Neutrophil (primary cell): ENCODE measurements at regions not wholly inside any gene's neighbourhood (a gene's known extent, or its start where the extent isn't known, plus 50 kb on each side); places are given as distances from the start of the nearest gene placed in this dataset.

ENCODE experiments used
- H3K27ac ChIP-seq: fragments of 200-600 bp; sonication (generic); 2 replicates; pipeline ENCODE4 v1.5.1; 2016; ENCODE audit warnings: mild to moderate bottlenecking, moderate library complexity
- H3K27me3 ChIP-seq: fragments of 200-600 bp; sonication (generic); 2 replicates; pipeline ENCODE4 v1.6.0; 2016; ENCODE audit warnings: mild to moderate bottlenecking
- H3K36me3 ChIP-seq: fragments of 200-600 bp; sonication (generic); 2 replicates; pipeline ENCODE4 v1.5.1; 2017
- H3K4me1 ChIP-seq, 2 experiments: fragments of 200-600 bp in 1 of 2; sonication (generic) in 1 of 2; 1 replicate in 1 of 2; 2 replicates in 1 of 2; pipeline versions ENCODE4 v1.5.1 to v1.6.1; 2013 to 2016; ENCODE audit warnings: low read depth in 1 of 2, low read length in 1 of 2, mild to moderate bottlenecking in 1 of 2, moderate library complexity in 1 of 2; ENCODE audit not compliant: control insufficient read depth in 1 of 2, insufficient read depth in 1 of 2
- H3K4me3 ChIP-seq, 2 experiments: fragments of 200-600 bp in 1 of 2; sonication (generic) in 1 of 2; 1 replicate in 1 of 2; 2 replicates in 1 of 2; pipeline ENCODE4 v1.5.1; 2013 to 2016; ENCODE audit warnings: low read depth in 1 of 2, low read length in 1 of 2, mild to moderate bottlenecking in 1 of 2, moderate library complexity in 1 of 2
- H3K9me3 ChIP-seq: fragments of 200-600 bp; sonication (generic); 2 replicates; pipeline ENCODE4 v1.5.1; 2016
- TF ChIP-seq, protein P1 (sequence below): fragments of 200-600 bp; sonication (generic); IDR thresholded peaks from 2 replicates; pipeline ENCODE4 v1.5.1; 2016; ENCODE audit warnings: antibody characterized with exemption

GRCh38 chr4:84166486-84166885, 332.6 kb downstream of the NKX6-1 start:
- TF ChIP-seq, protein P1, sequence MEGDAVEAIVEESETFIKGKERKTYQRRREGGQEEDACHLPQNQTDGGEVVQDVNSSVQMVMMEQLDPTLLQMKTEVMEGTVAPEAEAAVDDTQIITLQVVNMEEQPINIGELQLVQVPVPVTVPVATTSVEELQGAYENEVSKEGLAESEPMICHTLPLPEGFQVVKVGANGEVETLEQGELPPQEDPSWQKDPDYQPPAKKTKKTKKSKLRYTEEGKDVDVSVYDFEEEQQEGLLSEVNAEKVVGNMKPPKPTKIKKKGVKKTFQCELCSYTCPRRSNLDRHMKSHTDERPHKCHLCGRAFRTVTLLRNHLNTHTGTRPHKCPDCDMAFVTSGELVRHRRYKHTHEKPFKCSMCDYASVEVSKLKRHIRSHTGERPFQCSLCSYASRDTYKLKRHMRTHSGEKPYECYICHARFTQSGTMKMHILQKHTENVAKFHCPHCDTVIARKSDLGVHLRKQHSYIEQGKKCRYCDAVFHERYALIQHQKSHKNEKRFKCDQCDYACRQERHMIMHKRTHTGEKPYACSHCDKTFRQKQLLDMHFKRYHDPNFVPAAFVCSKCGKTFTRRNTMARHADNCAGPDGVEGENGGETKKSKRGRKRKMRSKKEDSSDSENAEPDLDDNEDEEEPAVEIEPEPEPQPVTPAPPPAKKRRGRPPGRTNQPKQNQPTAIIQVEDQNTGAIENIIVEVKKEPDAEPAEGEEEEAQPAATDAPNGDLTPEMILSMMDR = no peak

DNA sequence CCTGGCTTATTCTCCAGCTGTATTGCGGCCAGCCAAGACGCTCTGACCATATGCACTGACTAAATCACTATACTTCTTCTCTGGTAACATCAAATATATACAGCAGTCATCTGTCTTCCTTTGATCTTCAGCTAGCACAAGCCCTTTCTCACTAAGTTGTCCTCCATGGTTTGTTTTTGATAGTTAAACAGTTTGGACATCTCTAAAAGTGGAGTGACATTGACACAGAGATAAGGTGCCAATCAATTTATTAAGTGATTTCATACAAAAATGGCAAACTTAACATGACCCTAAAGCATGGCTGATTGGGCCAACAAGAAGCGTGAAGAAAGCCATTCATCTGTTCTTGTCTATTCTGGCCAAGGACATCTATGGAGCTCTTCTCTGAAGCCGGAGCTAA, 334.9 kb downstream of the NKX6-1 start:
- no peaks in the 10 kb centered on the region for H3K9me3 ChIP-seq
- H3K4me3 ChIP-seq = no peak overlapping the region
- TF ChIP-seq, protein P1 = no peak
- no peak overlapping the region for H3K27ac ChIP-seq
- no peaks in the 10 kb centered on the region for H3K27me3 ChIP-seq
- H3K36me3 ChIP-seq = no peaks in the 10 kb centered on the region
- no peaks in the 10 kb centered on the region for H3K4me1 ChIP-seq

More at GRCh38 chr4:84166486-84166885, 332.6 kb downstream of the NKX6-1 start:
- Histone ChIP-seq H3K4me3 (no peak overlapping the region), H3K9me3 (no peaks in the 10 kb centered on the region), H3K27ac (no peak overlapping the region), H3K4me1 (no peaks in the 10 kb centered on the region), H3K27me3 (no peaks in the 10 kb centered on the region), H3K36me3 (no peaks in the 10 kb centered on the region)

GRCh38 chr4:84159762-84160161, 339.3 kb downstream of the NKX6-1 start:
- no peaks in the 10 kb centered on the region for H3K27me3 ChIP-seq
- TF ChIP-seq, protein P1 = no peak

GRCh38 chr4:84158670-84159069, 340.4 kb downstream of the NKX6-1 start:
- Histone ChIP-seq H3K36me3 (no peaks in the 10 kb centered on the region), H3K27ac (no peak overlapping the region), H3K9me3 (no peaks in the 10 kb centered on the region), H3K4me3 (no peak overlapping the region), H3K27me3 (no peaks in the 10 kb centered on the region), H3K4me1 (no peaks in the 10 kb centered on the region)
- TF ChIP-seq, protein P1 = no peak

More at GRCh38 chr4:84159762-84160161, 339.3 kb downstream of the NKX6-1 start:
- Histone ChIP-seq H3K4me3 (no peak overlapping the region), H3K4me1 (no peaks in the 10 kb centered on the region), H3K9me3 (no peaks in the 10 kb centered on the region), H3K36me3 (no peaks in the 10 kb centered on the region), H3K27ac (no peak overlapping the region)

DNA sequence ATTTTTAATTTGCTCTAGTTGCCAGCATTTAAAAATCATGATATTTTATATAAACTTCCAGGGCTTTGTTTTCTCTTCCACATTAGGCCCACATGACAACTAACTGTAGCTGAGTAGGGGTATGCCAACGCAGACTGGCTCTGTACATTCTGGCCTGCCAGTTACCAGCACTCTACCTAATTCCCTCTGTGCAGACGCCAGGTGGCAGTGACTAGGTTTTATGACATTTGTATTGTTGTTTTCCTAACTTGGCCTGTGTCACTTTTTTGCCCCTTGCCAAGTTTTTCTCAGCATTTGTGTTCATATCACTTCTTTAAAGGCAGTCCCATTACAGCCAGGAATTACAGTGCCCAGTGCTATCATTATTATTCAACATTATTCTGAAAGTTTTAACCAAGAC, 347.5 kb downstream of the NKX6-1 start:
- Histone ChIP-seq H3K4me3 (no peak overlapping the region), H3K9me3 (no peaks in the 10 kb centered on the region), H3K27ac (no peak overlapping the region), H3K36me3 (no peaks in the 10 kb centered on the region), H3K4me1 (no peaks in the 10 kb centered on the region), H3K27me3 (no peaks in the 10 kb centered on the region)
- TF ChIP-seq, protein P1 = no peak

DNA sequence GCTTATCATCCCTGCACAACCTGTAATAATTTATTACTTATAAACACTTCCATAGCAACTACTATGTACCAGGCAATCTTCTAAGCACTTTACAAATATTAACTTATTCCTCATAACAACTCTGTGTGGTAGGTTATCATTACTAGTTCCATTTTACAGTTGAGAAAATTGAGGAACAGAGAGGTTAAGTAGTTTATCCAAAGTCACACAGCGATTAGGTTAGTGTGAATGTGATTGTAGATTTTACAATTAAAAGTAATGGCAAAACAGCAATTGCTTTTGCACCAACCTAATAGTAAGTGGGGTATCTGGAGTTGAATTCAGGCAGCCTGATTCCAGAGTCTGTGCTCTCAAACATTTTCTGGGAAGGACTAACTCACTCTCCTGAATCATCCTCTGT, 348.9 kb downstream of the NKX6-1 start:
- Histone ChIP-seq H3K27me3 (no peaks in the 10 kb centered on the region), H3K9me3 (no peaks in the 10 kb centered on the region), H3K27ac (no peak overlapping the region), H3K36me3 (no peaks in the 10 kb centered on the region), H3K4me3 (no peak overlapping the region), H3K4me1 (no peaks in the 10 kb centered on the region)
- TF ChIP-seq, protein P1 = no peak
